GM12864 (cell line): ENCODE measurements at regions not wholly inside any gene's neighbourhood (a gene's known extent, or its start where the extent isn't known, plus 50 kb on each side); places are given as distances from the start of the nearest gene placed in this dataset.

Source experiments
- DNase-seq: peaks from one replicate; pipeline ENCODE4 v3.0.0-alpha.2; 2011; ENCODE audit warnings: low read depth
- H3K4me3 ChIP-seq: 2 replicates; pipeline ENCODE4 v1.5.1; 2011; ENCODE audit warnings: mild to moderate bottlenecking, low read depth, low read length, control low read depth
- CTCF ChIP-seq: IDR thresholded peaks from 2 replicates; pipeline ENCODE4 v1.5.1; 2011; ENCODE audit warnings: low read depth, mild to moderate bottlenecking, moderate library complexity, low read length, control low read depth, inconsistent platforms; ENCODE audit errors: missing control alignments

GRCh38 chr2:136611451-136611850 is 153.9 kb upstream of the THSD7B start:
- TF ChIP-seq CTCF = no peak
- DNase-seq = no peak
- H3K4me3 ChIP-seq = no peak overlapping the region

GRCh38 chr2:136582628-136583205 is 182.6 kb upstream of the THSD7B start:
- no peak for TF ChIP-seq CTCF
- no peak for DNase-seq
- H3K4me3 ChIP-seq = no peak overlapping the region

- DNase-seq = no peak
Observed at GRCh38 chr2:136572335-136572734, 193.0 kb upstream of the THSD7B start.

GRCh38 chr2:136557203-136557602 is 208.1 kb upstream of the THSD7B start:
- no peak overlapping the region for H3K4me3 ChIP-seq
- no peak for DNase-seq
- TF ChIP-seq CTCF = no peak

More at GRCh38 chr2:136572335-136572734, 193.0 kb upstream of the THSD7B start:
- no peak overlapping the region for H3K4me3 ChIP-seq
- TF ChIP-seq CTCF = no peak

GRCh38 chr2:136550181-136550580 is 215.2 kb upstream of the THSD7B start:
- H3K4me3 ChIP-seq = no peak overlapping the region
- no peak for DNase-seq
- no peak for TF ChIP-seq CTCF

GRCh38 chr2:136539355-136539754 is 226.0 kb upstream of the THSD7B start:
- TF ChIP-seq CTCF = no peak
- H3K4me3 ChIP-seq = no peak overlapping the region
- no peak for DNase-seq

- no peak for DNase-seq
Observed at GRCh38 chr2:136538489-136538888, 226.9 kb upstream of the THSD7B start.

More at GRCh38 chr2:136538489-136538888, 226.9 kb upstream of the THSD7B start:
- TF ChIP-seq CTCF = no peak
- H3K4me3 ChIP-seq = no peak overlapping the region
